GM19324 (cell line): ENCODE measurements at regions not wholly inside any gene's neighbourhood (a gene's known extent, or its start where the extent isn't known, plus 50 kb on each side); places are given as distances from the start of the nearest gene placed in this dataset.

Experiments used
- ATAC-seq: cut with Tn5 transposase; IDR thresholded peaks from one replicate; pipeline ENCODE4 v1.9.1; 2021; ENCODE audit warnings: mild to moderate bottlenecking, moderate library complexity; ENCODE audit not compliant: unreplicated experiment, low FRiP score

DNA sequence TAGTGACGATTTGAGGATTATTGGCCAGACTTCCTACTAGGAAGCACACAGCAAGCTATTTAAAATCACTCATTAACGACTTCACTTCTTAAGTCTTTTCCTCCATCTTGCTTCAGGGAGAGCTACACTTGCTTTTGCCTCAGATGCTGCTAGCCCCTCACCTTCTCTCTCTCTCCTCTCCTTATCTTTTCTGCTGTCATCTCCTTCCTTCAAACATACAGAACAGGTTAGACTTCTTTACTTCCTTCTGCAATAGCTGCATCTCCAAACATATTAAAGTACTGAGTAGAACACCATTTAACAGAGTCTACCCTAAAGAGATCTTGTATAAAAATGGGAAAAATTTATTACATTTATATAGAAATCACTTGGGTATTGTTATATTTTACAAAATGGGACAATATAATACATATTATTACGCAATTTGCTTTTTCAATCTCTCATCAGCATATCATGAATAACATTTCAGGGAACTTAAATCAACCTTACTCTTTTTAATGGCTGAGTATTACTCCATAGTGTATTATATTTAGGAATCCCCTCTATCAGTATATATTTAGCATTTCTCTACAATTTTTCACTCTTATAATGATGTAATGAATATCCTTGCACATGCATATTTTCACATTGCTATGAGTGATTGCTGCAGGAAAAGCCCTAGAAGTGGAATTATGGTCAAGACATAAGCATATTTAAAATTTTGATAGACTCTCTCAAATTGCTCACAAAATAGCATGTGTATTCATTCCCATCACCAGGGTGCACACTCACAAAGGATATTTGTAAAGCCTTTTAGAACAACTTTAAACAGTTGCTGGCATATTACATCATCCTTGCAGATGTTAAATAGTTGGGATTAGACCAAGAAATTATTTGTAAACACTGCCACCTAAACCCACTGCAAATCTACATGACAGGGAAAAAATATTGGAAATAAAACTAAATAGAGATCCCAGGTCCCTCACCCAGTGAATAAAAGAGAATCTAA is 164.5 kb upstream of the NFIB start:
- no peak for ATAC-seq

DNA sequence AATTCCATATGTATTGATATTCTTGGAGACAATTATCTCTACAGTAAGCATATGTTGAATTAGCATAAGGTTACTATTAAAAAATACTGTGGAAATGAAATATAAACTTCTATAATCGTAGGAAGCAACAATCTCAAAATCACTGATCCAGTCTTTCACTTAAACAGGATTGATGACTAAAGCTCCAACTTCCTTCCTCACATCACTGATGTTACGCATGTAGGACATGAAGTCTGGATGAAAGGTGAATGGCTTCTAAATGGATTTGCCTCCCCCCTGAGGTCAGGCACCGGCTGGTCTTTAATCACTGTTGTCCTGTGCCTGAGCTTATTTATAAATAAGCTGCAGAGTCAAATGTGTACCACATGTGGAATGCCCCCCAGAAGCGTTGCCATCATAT is 157.1 kb upstream of the NFIB start:
- ATAC-seq: no peak

DNA sequence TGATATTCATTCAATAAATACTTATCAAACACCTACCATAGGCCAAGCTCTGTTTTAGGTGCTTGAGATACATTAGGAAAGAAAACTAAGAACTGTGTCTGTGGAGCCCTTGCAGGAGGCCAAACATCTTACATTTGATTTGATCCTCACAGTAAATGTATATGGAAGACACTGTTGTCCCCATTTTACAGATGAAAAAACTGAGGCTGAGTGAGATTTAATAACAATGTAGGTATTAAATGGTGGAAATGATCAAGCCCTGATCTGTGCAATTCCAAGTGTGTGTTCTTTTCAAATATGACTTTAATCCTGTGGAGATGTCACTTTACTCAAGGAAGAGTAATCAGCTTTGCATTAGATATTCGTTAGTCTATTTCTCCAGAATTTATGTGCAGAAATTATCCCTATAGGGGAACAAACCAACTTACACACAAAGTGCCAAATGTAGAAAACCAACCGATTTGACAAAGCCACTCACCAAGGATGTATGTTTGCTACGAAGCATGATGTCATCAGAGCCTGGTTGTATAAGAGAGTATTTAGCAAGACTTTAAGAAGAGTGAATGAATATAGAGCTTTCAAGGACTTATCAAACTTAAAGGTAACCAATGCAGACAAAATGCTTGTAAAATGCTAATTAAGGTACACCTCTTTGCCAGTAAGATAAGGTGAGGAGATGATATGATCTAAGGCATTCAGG is 153.9 kb upstream of the NFIB start:
- no peak for ATAC-seq

DNA sequence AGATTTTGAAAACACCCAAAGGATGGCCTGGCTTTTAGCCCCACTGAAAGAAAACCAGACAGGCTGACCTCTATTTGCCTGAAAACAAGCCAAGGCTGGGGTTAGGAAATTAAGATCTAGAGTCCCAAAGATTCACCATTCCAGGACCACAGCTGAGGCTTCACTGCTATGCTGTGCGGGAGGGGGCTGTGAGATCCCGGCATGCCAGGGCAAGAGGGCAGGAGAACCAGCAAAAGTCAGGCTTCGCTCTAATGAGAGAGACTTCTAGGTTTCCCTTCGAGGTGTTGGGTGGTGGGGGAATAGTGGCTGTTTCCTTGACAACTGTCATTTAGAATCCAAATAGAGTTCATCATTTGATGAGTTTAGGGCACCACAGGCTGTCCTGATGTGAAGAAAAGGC is 152.9 kb upstream of the NFIB start:
- ATAC-seq: no peak

DNA sequence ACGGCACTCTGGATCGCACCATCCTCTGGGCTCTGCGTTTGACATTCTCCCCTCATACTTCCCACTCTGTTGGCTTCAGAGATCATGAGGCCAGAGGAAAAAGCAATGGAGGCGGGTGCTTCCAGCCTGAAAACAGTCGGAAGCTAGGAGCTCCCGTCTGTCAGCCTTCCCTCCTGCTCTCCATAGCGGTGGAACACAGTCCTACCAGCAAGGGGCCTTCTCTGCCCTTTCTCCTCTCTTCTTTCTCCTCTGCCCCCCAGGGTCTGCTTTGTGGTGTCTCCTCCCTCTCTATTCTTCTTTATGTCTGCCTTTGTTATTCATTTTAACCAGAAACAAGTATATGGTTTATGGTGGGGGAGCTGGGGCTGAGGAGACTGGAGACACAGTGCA is 152.5 kb upstream of the NFIB start:
- ATAC-seq: no peak

DNA sequence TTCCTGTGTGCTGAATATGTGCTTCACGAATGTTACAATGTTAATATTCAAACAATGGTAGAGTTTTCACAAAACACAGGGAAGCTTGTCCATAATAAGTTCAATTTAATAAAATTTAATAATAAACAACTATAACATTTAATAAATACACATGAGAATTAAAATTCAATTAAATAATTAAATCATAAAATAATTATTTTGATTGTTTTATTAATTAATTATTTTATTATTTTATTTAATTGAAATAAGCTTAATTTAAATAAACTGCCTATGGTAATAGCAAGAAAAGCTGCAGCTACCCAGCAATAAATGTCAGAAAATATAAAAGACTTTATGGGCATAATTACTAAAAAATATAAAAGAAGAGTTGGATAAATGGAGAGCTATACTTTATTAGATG is 149.0 kb upstream of the NFIB start:
- ATAC-seq: no peak

DNA sequence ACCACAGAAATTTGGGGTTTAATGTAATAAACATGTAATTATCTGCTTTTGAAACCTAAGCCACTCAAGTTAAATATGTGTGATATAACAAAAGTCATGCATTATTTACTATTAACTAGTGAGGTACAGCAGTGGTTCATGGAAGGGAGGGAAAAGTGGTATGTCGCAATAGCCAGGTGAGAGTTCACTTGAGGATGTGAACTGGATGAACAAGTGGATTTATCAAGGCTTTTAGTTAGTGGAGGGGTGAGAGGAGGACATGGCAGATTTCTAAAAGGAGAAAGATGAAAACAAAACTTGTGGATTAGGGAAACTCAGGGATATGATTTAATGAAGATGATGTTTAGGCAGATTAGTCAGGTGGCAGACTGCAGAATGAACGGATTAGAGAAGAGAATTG is 141.3 kb upstream of the NFIB start:
- no peak for ATAC-seq

DNA sequence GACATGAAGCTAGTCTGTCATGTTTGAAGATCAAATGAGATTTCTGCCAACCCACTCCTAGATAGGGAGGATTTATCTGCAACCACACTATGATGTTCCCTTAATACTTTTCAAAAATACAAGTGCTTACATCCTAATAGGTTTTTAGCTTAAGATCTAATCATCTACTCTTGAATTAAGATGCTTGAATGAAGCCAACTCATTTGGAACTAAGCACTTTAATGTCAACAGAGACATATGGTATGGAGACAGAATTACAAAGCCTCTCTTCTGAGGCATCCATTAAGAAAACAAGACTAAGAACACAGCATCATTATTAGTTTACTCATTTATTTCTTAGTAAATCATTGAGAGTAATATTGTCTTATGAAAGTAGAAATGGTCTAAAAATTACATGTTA is 139.3 kb upstream of the NFIB start:
- ATAC-seq: no peak

DNA sequence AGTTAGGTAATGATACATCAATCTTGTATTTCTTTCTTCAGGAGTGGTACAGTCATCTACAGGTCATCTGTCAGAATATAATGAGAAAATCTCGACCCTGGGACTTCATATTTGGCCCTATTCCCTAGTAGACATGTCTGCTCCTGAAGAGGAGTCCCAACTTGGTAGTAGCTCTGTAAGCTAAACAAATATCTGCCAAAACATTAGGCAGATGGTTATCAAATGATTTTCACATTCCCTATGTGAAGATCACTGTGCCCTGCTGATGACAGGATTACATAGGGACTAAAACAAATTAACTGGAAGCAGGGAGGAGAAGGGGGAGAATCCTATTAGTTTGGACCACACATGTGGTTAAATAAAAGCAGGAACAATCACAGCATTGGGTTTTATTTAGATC is 138.6 kb upstream of the NFIB start:
- no peak for ATAC-seq

DNA sequence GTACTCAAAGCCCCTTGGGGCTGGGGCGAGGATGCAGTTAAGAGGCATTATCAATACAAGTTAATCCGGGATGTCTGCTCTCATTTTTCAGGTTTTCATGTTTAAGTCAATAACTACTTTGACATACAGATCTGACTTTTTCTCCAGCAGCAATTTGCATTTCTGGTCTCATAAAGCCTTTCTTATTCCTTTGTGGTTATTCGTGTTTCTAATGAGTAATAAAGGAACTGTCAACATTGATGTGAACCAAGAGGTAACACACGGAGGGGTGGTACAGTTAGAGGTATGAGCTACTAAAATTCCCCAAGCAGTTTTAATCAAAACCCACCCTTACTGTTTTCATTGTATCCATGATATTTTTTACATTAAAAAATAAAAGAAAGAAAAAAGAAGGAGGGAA is 138.0 kb upstream of the NFIB start:
- no peak for ATAC-seq

DNA sequence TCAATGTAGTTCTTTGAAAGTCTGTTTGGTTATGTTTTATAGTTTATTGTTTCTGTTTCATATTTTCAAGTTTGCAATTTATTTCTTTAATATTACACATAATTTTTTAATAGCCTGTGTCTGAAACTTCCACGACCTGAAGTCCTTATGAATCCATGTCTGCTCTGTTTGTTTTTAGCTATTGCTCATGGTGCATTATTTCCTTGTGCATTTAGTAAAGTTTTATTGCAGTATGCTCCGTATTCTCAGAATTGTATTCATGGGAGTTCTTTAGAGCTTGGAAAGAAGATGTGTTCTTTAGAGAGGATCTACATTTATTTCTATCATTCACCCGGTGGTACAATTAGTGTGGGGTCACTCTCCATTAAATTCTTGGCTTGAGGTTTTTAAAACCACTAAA is 133.2 kb upstream of the NFIB start:
- ATAC-seq: no peak

DNA sequence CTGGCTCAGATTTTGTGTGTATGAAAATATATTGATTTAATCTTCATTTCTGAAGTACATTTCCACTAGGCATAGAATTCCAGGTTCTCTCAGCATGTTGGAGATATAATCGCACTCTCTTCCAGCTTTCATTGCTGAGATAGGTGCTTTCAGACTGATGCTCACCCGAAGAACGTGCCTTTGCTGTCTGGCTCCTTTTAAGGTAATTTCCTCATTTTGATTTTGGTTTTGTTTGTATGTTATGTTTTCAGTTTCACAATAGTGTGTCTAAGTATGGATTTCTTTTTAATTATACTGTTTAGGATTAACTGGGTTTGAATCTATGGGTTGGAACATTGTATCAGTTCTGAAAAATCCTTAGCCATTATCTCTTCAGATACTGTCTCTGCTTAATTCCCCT is 132.0 kb upstream of the NFIB start:
- ATAC-seq: no peak

DNA sequence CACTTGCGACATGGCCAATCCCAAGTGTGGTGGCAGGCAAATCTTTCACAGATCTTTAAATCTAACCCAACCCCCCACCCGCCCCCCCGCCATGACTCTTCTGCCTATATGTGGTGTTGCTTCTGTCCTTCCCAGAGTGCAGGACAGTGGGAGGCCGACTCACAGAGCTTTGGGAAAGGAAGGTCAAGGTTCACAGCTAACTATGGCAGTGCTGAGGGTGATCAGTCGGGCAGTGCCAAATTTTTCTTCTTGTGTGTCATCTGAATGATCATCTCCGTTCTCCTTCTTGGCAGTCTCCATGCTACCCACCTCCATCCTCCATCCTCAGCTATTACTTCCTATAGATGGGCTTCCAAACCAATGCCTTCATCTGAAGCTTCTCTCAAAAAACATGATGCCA is 129.0 kb upstream of the NFIB start:
- no peak for ATAC-seq

DNA sequence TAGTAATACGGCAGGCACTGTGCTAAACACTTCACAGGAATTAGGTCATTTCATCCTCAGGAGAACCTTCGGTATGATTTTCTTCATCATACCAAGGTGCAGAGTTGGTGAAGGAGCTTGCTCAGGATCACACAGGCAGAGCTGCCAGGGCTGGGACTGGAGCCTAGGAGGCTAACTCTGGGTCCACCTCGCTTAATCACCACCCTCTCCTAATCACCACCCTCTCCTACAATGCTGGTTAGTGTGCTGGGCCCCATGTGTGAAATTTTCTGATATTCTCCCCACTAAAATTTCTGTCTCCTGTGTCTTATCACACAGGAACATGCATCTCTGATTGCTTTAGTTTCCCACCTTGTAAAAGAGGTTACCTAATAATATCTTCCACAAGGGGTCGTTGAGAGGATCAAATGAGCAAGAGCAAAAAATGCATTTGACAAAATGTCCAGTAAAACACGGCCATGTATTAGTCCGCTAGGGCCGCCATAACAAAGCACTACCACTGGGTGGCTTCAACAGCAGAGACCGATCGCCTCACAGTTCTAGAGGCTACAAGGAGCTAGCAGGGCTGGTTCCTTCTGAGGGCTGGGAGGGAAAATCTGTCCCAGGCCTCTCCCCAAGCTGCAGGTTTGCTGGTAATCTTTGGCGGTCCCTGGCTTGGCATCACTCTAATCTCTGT is 128.2 kb upstream of the NFIB start:
- no peak for ATAC-seq

DNA sequence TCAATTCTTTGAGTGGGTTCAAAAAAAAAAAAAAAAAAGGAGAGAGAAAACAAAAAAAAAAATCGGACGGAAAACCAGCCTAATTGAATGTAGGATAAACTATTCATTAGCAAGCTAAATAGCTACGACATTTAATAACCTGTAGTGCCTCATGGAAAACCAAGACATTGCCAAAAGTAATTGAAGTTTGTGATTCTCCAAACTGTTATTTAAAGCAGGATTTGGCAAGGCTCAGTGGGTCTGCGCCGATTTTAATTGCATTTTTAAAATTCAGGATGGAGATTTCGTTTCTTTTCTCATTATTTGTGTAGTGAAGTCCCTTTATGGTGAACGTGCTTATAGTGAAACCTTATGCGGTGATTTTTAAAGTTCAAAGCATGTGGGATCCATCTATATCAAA is 127.2 kb upstream of the NFIB start:
- ATAC-seq: no peak

DNA sequence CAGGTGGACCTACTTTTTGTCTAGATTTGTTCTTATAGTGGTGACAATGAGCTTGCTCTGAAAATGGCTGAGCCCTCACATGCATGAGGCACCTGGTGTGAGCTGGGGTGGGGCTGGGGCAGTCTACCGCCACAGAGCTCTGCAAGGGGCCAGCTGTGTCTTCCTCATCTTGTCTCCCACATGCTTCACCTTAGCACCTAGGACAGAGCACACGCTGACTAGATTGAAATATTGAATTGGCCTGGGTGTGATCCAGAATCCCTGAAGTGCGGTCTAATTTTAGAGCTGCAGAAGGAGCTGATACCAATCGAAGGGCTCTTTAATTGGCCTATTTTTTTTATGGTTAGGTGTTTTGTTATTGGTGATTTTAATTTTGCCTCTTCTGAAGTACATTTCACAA is 126.1 kb upstream of the NFIB start:
- ATAC-seq: no peak

DNA sequence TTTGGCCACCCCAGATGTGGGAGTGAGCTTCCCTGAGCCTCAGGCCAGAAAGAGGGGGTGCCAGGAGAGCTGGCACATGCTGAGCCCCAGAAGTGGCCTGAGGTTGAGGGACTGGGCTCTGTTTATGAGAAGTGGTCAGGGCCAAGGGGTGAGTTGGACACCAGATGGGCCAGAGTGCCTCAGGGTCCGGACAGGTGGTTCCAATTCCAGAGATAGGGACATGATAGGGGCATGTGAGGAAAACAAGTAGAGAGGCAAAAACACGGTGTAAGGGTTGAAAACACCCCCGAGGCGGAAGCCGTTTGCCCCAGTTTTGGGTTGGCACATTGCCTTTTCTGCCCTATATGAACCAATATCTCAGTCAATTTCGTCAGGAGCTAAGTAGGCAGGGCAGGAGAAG is 125.6 kb upstream of the NFIB start:
- ATAC-seq: no peak

DNA sequence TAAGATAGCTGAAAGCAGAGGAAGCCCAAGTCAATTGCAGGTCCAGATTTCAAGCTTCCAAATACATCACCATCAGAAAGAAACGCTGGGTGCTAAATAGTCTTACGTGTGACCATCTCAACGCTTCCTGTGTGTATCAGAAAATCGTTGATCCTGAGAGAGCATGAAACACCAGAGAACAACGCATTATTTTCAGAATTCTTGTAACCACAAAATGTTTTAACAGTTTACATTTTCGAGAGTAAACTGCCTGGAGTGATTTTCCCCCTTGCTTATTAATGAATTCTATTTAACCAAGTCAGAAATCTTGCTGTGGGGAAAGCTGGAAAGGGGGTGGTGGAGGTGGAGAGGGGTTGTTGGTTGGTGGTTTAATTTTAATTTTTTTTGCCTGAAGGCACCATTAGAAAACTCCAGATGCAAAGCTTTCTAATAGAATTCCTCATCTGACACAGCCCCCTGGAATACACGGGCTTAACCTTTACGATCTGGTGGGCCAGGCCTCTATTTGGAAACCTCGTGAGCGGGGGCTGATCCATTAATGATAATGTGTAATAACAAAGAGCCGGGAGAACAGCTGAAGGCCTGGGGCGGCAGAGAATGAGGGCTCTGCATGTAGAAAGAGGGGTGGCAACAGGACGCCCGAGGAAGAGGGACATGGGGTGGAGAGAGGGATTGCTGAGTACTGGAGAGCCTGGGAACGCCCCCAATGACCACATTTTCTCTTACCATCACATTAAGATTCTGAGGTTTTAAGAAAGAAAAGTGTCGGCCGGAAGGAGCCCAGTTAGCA is 124.5 kb upstream of the NFIB start:
- no peak for ATAC-seq

DNA sequence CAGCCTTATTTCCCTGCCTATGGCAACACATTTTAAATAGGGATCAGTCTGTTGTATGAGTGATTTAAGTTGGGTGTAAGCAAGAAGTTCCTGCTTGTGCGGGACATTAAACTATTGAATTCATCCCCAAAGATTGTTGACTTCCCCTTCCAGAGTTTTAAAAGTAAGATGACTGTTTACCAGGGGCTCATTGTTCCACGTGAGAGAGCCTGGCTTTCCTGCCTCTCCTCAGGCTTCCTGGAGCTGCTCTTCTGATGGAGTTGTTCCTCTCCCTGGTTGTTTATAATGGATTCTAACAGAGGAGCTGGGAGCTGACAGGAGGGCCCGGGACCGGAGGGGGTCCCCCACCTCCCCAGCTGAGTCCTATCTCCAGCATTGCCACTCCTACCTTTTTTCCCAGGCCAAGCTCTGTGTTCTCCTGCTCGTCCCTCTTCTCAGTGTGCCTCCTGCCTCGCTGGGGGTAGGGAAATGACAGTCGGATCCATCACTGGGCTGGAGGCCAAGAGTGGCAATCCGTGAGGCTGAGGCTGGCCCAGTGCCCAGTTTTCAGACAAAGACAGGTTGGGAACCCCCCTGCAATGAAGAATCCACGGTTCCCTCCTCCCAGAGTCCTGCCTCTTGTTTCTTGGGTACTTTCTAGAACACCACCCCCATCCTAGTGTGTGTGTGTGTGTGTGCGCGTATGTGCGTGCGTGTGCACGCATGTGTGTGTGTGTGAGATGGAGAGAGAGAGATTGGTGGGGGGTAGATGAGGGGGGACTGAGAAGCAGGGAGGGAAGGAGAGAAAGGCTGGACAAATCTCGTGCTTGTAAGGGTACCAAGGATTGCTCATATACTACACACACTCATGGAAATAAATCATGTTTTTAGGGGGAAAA is 123.7 kb upstream of the NFIB start:
- ATAC-seq: no peak

DNA sequence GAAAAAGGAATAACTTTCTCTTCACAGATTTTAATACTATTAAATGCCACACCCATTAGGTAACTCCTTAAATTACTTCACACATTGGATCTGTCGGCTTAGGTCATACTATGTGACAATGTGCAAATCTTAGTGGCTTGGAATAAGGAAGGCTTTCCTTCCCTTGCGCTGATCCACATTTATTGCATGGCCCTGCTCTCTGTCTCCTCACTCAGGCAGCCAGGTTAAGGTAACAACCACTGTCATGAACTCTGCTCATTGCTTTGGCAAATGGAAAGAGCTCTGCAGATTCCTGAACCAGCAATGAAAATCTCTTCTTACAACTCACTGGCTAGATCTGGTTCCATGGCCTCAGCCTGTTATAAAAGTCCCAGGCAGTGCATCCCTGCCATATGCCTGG is 121.9 kb upstream of the NFIB start:
- ATAC-seq: no peak
